A673 (cell line): ENCODE measurements at regions not wholly inside any gene's neighbourhood (a gene's known extent, or its start where the extent isn't known, plus 50 kb on each side); places are given as distances from the start of the nearest gene placed in this dataset.

Experiments
- EZH2 ChIP-seq: fragments of 200-600 bp; sonication (generic); IDR thresholded peaks from 2 replicates; pipeline ENCODE4 v1.6.1; 2017; ENCODE audit warnings: borderline replicate concordance, low read depth, mild to moderate bottlenecking, mixed read lengths, antibody characterized with exemption, low read length; ENCODE audit not compliant: poor library complexity, severe bottlenecking
- TF ChIP-seq, protein P1 (sequence below): fragments of 300-800, 200-600 bp; sonication (generic); conservative IDR thresholded peaks from 2 replicates; pipeline ENCODE4 v1.5.1; 2017; ENCODE audit warnings: low read depth, mild to moderate bottlenecking, antibody characterized with exemption, low read length, moderate library complexity, mixed read lengths

DNA sequence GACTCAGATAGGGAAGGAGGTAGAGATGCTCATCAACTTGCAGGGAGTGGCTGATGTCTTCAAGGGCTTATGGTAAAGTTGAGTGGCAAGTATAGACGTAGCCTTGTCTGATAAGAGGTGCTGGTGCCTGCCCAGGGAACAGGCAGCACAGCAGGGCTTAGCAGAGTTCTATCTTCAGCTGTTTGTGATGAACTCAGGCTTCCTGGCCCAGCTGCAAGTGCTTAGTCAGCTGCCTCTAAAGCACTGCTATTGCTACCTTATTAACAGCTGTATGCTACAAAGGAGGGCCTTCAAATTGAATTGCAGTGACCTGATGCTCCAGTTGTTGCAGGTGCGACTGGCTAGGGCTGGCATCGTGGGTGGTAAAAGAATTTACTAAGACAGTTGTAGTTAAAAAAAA lies 82.1 kb downstream of the TSN start:
- TF ChIP-seq, protein P1, sequence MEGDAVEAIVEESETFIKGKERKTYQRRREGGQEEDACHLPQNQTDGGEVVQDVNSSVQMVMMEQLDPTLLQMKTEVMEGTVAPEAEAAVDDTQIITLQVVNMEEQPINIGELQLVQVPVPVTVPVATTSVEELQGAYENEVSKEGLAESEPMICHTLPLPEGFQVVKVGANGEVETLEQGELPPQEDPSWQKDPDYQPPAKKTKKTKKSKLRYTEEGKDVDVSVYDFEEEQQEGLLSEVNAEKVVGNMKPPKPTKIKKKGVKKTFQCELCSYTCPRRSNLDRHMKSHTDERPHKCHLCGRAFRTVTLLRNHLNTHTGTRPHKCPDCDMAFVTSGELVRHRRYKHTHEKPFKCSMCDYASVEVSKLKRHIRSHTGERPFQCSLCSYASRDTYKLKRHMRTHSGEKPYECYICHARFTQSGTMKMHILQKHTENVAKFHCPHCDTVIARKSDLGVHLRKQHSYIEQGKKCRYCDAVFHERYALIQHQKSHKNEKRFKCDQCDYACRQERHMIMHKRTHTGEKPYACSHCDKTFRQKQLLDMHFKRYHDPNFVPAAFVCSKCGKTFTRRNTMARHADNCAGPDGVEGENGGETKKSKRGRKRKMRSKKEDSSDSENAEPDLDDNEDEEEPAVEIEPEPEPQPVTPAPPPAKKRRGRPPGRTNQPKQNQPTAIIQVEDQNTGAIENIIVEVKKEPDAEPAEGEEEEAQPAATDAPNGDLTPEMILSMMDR, result no peak
- TF ChIP-seq EZH2, result no peak
